ENCODE measurements at regions not wholly inside any gene's neighbourhood (a gene's known extent, or its start where the extent isn't known, plus 50 kb on each side); places are given as distances from the start of the nearest gene placed in this dataset.

- no peak for DNase-seq
Measured at GRCh38 chr4:57550198-57550597, 440.0 kb upstream of the IGFBP7 start.

- no peak for DNase-seq
Measured at GRCh38 chr4:57548856-57549255, 438.7 kb upstream of the IGFBP7 start.

GRCh38 chr4:57544811-57545654 is 434.8 kb upstream of the IGFBP7 start:
- DNase-seq: no peak

GRCh38 chr4:57504797-57505530 is 394.8 kb upstream of the IGFBP7 start:
- no peak for DNase-seq

- DNase-seq: peak; percentile 1
Measured at GRCh38 chr4:57504139-57504538, 394.0 kb upstream of the IGFBP7 start.

GRCh38 chr4:57501720-57502119 is 391.5 kb upstream of the IGFBP7 start:
- DNase-seq: no peak

- no peak for DNase-seq
Measured at GRCh38 chr4:57499786-57500185, 389.6 kb upstream of the IGFBP7 start.

- no peak for DNase-seq
Measured at GRCh38 chr4:57498251-57498650, 388.1 kb upstream of the IGFBP7 start.

- DNase-seq: no peak
Measured at GRCh38 chr4:57496697-57497471, 386.7 kb upstream of the IGFBP7 start.

- no peak for DNase-seq
Measured at GRCh38 chr4:57494821-57495220, 384.6 kb upstream of the IGFBP7 start.

- DNase-seq: no peak
Measured at GRCh38 chr4:57492251-57492878, 382.2 kb upstream of the IGFBP7 start.

GRCh38 chr4:57491388-57491787 is 381.2 kb upstream of the IGFBP7 start:
- no peak for DNase-seq

GRCh38 chr4:57490520-57491255 is 380.5 kb upstream of the IGFBP7 start:
- DNase-seq: no peak

- no peak for DNase-seq
Measured at GRCh38 chr4:57488366-57489162, 378.4 kb upstream of the IGFBP7 start.

GRCh38 chr4:57475424-57475823 is 365.2 kb upstream of the IGFBP7 start:
- DNase-seq: no peak

GRCh38 chr4:57465321-57466056 is 355.3 kb upstream of the IGFBP7 start:
- DNase-seq: no peak

- no peak for DNase-seq
Measured at GRCh38 chr4:57462843-57463242, 352.7 kb upstream of the IGFBP7 start.

GRCh38 chr4:57460967-57461366 is 350.8 kb upstream of the IGFBP7 start:
- DNase-seq: no peak

- no peak for DNase-seq
Measured at GRCh38 chr4:57448901-57449300, 338.7 kb upstream of the IGFBP7 start.

GRCh38 chr4:57448452-57448851 is 338.3 kb upstream of the IGFBP7 start:
- DNase-seq: no peak

GRCh38 chr4:57446266-57446665 is 336.1 kb upstream of the IGFBP7 start:
- no peak for DNase-seq
